NCI-H2196 treated with DMSO at 0.1 percent for 48 hours (cell line): ENCODE measurements at regions not wholly inside any gene's neighbourhood (a gene's known extent, or its start where the extent isn't known, plus 50 kb on each side); places are given as distances from the start of the nearest gene placed in this dataset.

Experiments
- DNase-seq: peaks from one replicate; lab custom pipeline; 2025; ENCODE audit not compliant: unreplicated experiment; lab: John Stamatoyannopoulos, UW

GRCh38 chr6:93083337-93084230 is 335.8 kb downstream of the EPHA7 start:
- no peak for DNase-seq

GRCh38 chr6:93081901-93082300 is 337.5 kb downstream of the EPHA7 start:
- DNase-seq = no peak

GRCh38 chr6:93079061-93079460 is 340.3 kb downstream of the EPHA7 start:
- no peak for DNase-seq

- DNase-seq = no peak
These were observed 345.5 kb downstream of the EPHA7 start for GRCh38 chr6:93073811-93074210.

GRCh38 chr6:93069856-93070255 is 349.5 kb downstream of the EPHA7 start:
- no peak for DNase-seq

GRCh38 chr6:93059911-93060310 is 359.4 kb downstream of the EPHA7 start:
- no peak for DNase-seq

GRCh38 chr6:93057584-93057983 is 361.8 kb downstream of the EPHA7 start:
- DNase-seq = no peak

GRCh38 chr6:93048381-93048780 is 371.0 kb downstream of the EPHA7 start:
- DNase-seq = no peak

- DNase-seq = no peak
These were observed 372.3 kb downstream of the EPHA7 start for GRCh38 chr6:93047033-93047432.

GRCh38 chr6:93045156-93045555 is 374.2 kb downstream of the EPHA7 start:
- no peak for DNase-seq

GRCh38 chr6:93040375-93040774 is 379.0 kb downstream of the EPHA7 start:
- no peak for DNase-seq

GRCh38 chr6:93036835-93037234 is 382.5 kb downstream of the EPHA7 start:
- DNase-seq = no peak

GRCh38 chr6:93035756-93036155 is 383.6 kb downstream of the EPHA7 start:
- DNase-seq = no peak

GRCh38 chr6:93021235-93021915 is 398.0 kb downstream of the EPHA7 start:
- DNase-seq = no peak

GRCh38 chr6:93017626-93018025 is 401.7 kb downstream of the EPHA7 start:
- DNase-seq = no peak

GRCh38 chr6:93017213-93017612 is 402.1 kb downstream of the EPHA7 start:
- DNase-seq = no peak

GRCh38 chr6:93013054-93013453 is 406.3 kb downstream of the EPHA7 start:
- no peak for DNase-seq

- DNase-seq = no peak
These were observed 411.0 kb downstream of the EPHA7 start for GRCh38 chr6:93008375-93008774.

- no peak for DNase-seq
These were observed 429.7 kb downstream of the EPHA7 start for GRCh38 chr6:92989656-92990055.

- no peak for DNase-seq
These were observed 440.1 kb downstream of the EPHA7 start for GRCh38 chr6:92979281-92979680.

GRCh38 chr6:92977018-92977417 is 442.3 kb downstream of the EPHA7 start:
- DNase-seq = no peak

- no peak for DNase-seq
These were observed 452.0 kb downstream of the EPHA7 start for GRCh38 chr6:92967362-92967761.
